Mesenchymal stem cell (in vitro differentiated cells and primary cell): ENCODE measurements at regions not wholly inside any gene's neighbourhood (a gene's known extent, or its start where the extent isn't known, plus 50 kb on each side); places are given as distances from the start of the nearest gene placed in this dataset.

ENCODE experiments used
- DNase-seq: peaks from one replicate; pipeline ENCODE4 v3.0.0-alpha.2; 2013
- H2AFZ ChIP-seq: one replicate; pipeline ENCODE4 v1.6.1; 2013; ENCODE audit warnings: low read depth, mild to moderate bottlenecking, control low read depth, inconsistent platforms, low read length, moderate library complexity
- H2AK5ac ChIP-seq: 2 replicates; pipeline ENCODE4 v1.6.1; 2013; ENCODE audit warnings: low read length, moderate library complexity, mild to moderate bottlenecking, inconsistent platforms; ENCODE audit not compliant: severe bottlenecking
- H2BK120ac ChIP-seq: one replicate; pipeline ENCODE4 v1.6.1; 2013; ENCODE audit warnings: low read depth, mild to moderate bottlenecking, inconsistent platforms, low read length, moderate library complexity
- H2BK12ac ChIP-seq, 2 experiments: one replicate each; pipeline ENCODE4 v1.6.1; 2013; ENCODE audit warnings: inconsistent platforms in 2 of 2, low read length in 2 of 2, mild to moderate bottlenecking in 2 of 2, moderate library complexity in 2 of 2, control low read depth in 1 of 2
- H2BK15ac ChIP-seq: one replicate; pipeline ENCODE4 v1.6.1; 2013; ENCODE audit warnings: mild to moderate bottlenecking, low read depth, inconsistent platforms; ENCODE audit not compliant: poor library complexity, severe bottlenecking
- H2BK5ac ChIP-seq: 2 replicates; pipeline ENCODE4 v1.6.1; 2013; ENCODE audit warnings: low read depth, mild to moderate bottlenecking, low read length, control low read depth, inconsistent platforms; ENCODE audit not compliant: poor library complexity, severe bottlenecking
- H3K14ac ChIP-seq, 2 experiments: one replicate each; pipeline ENCODE4 v1.6.1; 2013; ENCODE audit warnings: inconsistent platforms in 2 of 2, low read length in 2 of 2, control low read depth in 1 of 2, mild to moderate bottlenecking in 1 of 2, moderate library complexity in 1 of 2
- H3K18ac ChIP-seq, 2 experiments: one replicate each; pipeline ENCODE4 v1.6.1; 2013; ENCODE audit warnings: inconsistent platforms in 2 of 2, low read length in 2 of 2, control low read depth in 1 of 2, low read depth in 1 of 2, mild to moderate bottlenecking in 1 of 2
- H3K23ac ChIP-seq, 2 experiments: one replicate each; pipeline ENCODE4 v1.6.1; 2013; ENCODE audit warnings: inconsistent platforms in 2 of 2, low read length in 2 of 2, mild to moderate bottlenecking in 2 of 2, moderate library complexity in 2 of 2, control low read depth in 1 of 2
- H3K27ac ChIP-seq: 2 replicates; pipeline ENCODE4 v1.5.1; 2013; ENCODE audit warnings: mild to moderate bottlenecking, moderate library complexity, low read length, control low read depth, inconsistent platforms; ENCODE audit not compliant: poor library complexity, severe bottlenecking
- H3K27me3 ChIP-seq, 2 experiments: 2 replicates each; pipeline versions ENCODE4 v1.6.1 to v1.7.0; 2013; ENCODE audit warnings: low read length in 2 of 2, mild to moderate bottlenecking in 2 of 2, moderate library complexity in 2 of 2, control low read depth in 1 of 2, inconsistent platforms in 1 of 2; ENCODE audit not compliant: control insufficient read depth in 1 of 2, insufficient read depth in 1 of 2
- H3K36me3 ChIP-seq, 2 experiments: 2 replicates each; pipeline versions ENCODE4 v1.6.1 to v1.7.0; 2013; ENCODE audit warnings: low read length in 2 of 2, control low read depth in 1 of 2, inconsistent platforms in 1 of 2, low read depth in 1 of 2, mild to moderate bottlenecking in 1 of 2; ENCODE audit not compliant: insufficient read depth in 2 of 2, control insufficient read depth in 1 of 2
- H3K4ac ChIP-seq, 2 experiments: one replicate each; pipeline ENCODE4 v1.6.1; 2013; ENCODE audit warnings: inconsistent platforms in 2 of 2, low read length in 2 of 2, mild to moderate bottlenecking in 2 of 2, moderate library complexity in 2 of 2, control low read depth in 1 of 2, low read depth in 1 of 2
- H3K4me1 ChIP-seq: 2 replicates; pipeline ENCODE4 v1.6.1; 2013; ENCODE audit warnings: low read depth, low read length, control low read depth; ENCODE audit not compliant: control insufficient read depth, insufficient read depth
- H3K4me2 ChIP-seq: 2 replicates; pipeline ENCODE4 v1.6.1; 2013; ENCODE audit warnings: low read length, mild to moderate bottlenecking, inconsistent platforms; ENCODE audit not compliant: poor library complexity, severe bottlenecking
- H3K4me3 ChIP-seq, 2 experiments: 2 replicates each; pipeline versions ENCODE4 v1.5.1 to v1.7.0; 2013; ENCODE audit warnings: low read length in 2 of 2, mild to moderate bottlenecking in 2 of 2, control low read depth in 1 of 2, low read depth in 1 of 2; ENCODE audit not compliant: insufficient read depth in 1 of 2
- H3K79me1 ChIP-seq: replicated peaks from 2 replicates; pipeline ENCODE4 v1.6.1; 2013; ENCODE audit warnings: mild to moderate bottlenecking, control low read depth, low read length, inconsistent platforms; ENCODE audit not compliant: poor library complexity, severe bottlenecking
- H3K9ac ChIP-seq: 2 replicates; pipeline ENCODE4 v1.7.0; 2013; ENCODE audit warnings: mild to moderate bottlenecking, low read length, moderate library complexity
- H3K9me3 ChIP-seq: 2 replicates; pipeline ENCODE4 v1.7.0; 2013; ENCODE audit warnings: mild to moderate bottlenecking, low read length; ENCODE audit not compliant: control insufficient read depth
- H4K8ac ChIP-seq: one replicate; pipeline ENCODE4 v1.6.1; 2013; ENCODE audit warnings: inconsistent platforms, mild to moderate bottlenecking, low read length, moderate library complexity
- H4K91ac ChIP-seq: one replicate; pipeline ENCODE4 v1.6.1; 2013; ENCODE audit warnings: mild to moderate bottlenecking, low read length, inconsistent platforms
- WGBS: methylation state at CpG from one replicate; pipeline ENCODE4 v1.1.7; 2013; ENCODE audit warnings: mixed read lengths; 5-methylcytosine and 5-hydroxymethylcytosine counted together

- H3K36me3 ChIP-seq, result no peaks in the 10 kb centered on the region
- no peak overlapping the region for H2AK5ac ChIP-seq
- H3K4ac ChIP-seq, result no peak overlapping the region
Measured at GRCh38 chr13:69425235-69425634, 682.4 kb upstream of the ATXN8OS start.

GRCh38 chr13:69423844-69424243 is 683.8 kb upstream of the ATXN8OS start:
- whole genome bisulfite sequencing, result 85% methylated on average over 2 of the region's 2 CpGs

More at GRCh38 chr13:69425235-69425634, 682.4 kb upstream of the ATXN8OS start:
- H2BK5ac ChIP-seq, result no peak overlapping the region
- H3K14ac ChIP-seq, result no peak overlapping the region
- no peak overlapping the region for H3K27ac ChIP-seq
- no peak overlapping the region for H2AFZ ChIP-seq
- DNase-seq, result no peak
- no peaks in the 10 kb centered on the region for H3K79me1 ChIP-seq
- no peak overlapping the region for H3K9ac ChIP-seq
- H4K91ac ChIP-seq, result no peak overlapping the region
- H3K9me3 ChIP-seq, result peaks cover 49% of the 10 kb centered on the region
- no peak overlapping the region for H2BK15ac ChIP-seq
- H2BK120ac ChIP-seq, result no peak overlapping the region
- no peak overlapping the region for H3K23ac ChIP-seq
- no peak overlapping the region for H3K4me3 ChIP-seq
- no peaks in the 10 kb centered on the region for H3K4me1 ChIP-seq
- no peak overlapping the region for H2BK12ac ChIP-seq
- H4K8ac ChIP-seq, result no peak overlapping the region
- no peak overlapping the region for H3K18ac ChIP-seq
- H3K27me3 ChIP-seq, result no peaks in the 10 kb centered on the region
- no peak overlapping the region for H3K4me2 ChIP-seq

GRCh38 chr13:69418319-69418718 is 689.3 kb upstream of the ATXN8OS start:
- Histone ChIP-seq H2BK12ac (no peak overlapping the region), H3K27me3 (no peaks in the 10 kb centered on the region), H3K9me3 (peaks cover 15% of the 10 kb centered on the region), H2AK5ac (no peak overlapping the region), H3K9ac (no peak overlapping the region), H3K23ac (no peak overlapping the region), H2BK15ac (no peak overlapping the region), H2AFZ (no peak overlapping the region), H3K4me3 (no peak overlapping the region), H3K14ac (no peak overlapping the region), H4K91ac (no peak overlapping the region), H3K27ac (no peak overlapping the region), H3K18ac (no peak overlapping the region), H3K4ac (no peak overlapping the region), H3K36me3 (no peaks in the 10 kb centered on the region), H3K4me1 (no peaks in the 10 kb centered on the region), H4K8ac (no peak overlapping the region), H2BK120ac (no peak overlapping the region), H2BK5ac (no peak overlapping the region), H3K4me2 (no peak overlapping the region), H3K79me1 (no peaks in the 10 kb centered on the region)
- no peak for DNase-seq

More at GRCh38 chr13:69423844-69424243, 683.8 kb upstream of the ATXN8OS start:
- no peak overlapping the region for H3K27ac ChIP-seq
- no peaks in the 10 kb centered on the region for H3K36me3 ChIP-seq
- H4K91ac ChIP-seq, result no peak overlapping the region
- H2BK5ac ChIP-seq, result no peak overlapping the region
- no peak overlapping the region for H2AFZ ChIP-seq
- peaks cover 47% of the 10 kb centered on the region for H3K9me3 ChIP-seq
- H3K4me2 ChIP-seq, result no peak overlapping the region
- H2BK12ac ChIP-seq, result no peak overlapping the region
- H2AK5ac ChIP-seq, result no peak overlapping the region
- no peaks in the 10 kb centered on the region for H3K79me1 ChIP-seq
- H4K8ac ChIP-seq, result no peak overlapping the region
- no peak overlapping the region for H3K23ac ChIP-seq
- no peak overlapping the region for H3K4me3 ChIP-seq
- no peak for DNase-seq
- no peak overlapping the region for H3K18ac ChIP-seq
- no peak overlapping the region for H3K14ac ChIP-seq
- H3K9ac ChIP-seq, result no peak overlapping the region
- no peak overlapping the region for H3K4ac ChIP-seq
- H2BK120ac ChIP-seq, result no peak overlapping the region
- H3K27me3 ChIP-seq, result no peaks in the 10 kb centered on the region
- no peaks in the 10 kb centered on the region for H3K4me1 ChIP-seq
- no peak overlapping the region for H2BK15ac ChIP-seq

- Histone ChIP-seq H3K14ac (no peak overlapping the region), H3K9me3 (no peaks in the 10 kb centered on the region)
Measured at GRCh38 chr13:69410761-69411160, 696.9 kb upstream of the ATXN8OS start.

More at GRCh38 chr13:69410761-69411160, 696.9 kb upstream of the ATXN8OS start:
- Histone ChIP-seq H2BK120ac (no peak overlapping the region), H3K79me1 (no peaks in the 10 kb centered on the region), H2BK5ac (no peak overlapping the region), H3K18ac (no peak overlapping the region), H2AK5ac (no peak overlapping the region), H3K9ac (no peak overlapping the region), H3K27ac (no peak overlapping the region), H2BK12ac (no peak overlapping the region), H4K91ac (no peak overlapping the region), H2AFZ (no peak overlapping the region), H3K36me3 (no peaks in the 10 kb centered on the region), H3K4me3 (no peak overlapping the region), H3K4ac (no peak overlapping the region), H3K27me3 (no peaks in the 10 kb centered on the region), H3K4me1 (no peaks in the 10 kb centered on the region), H3K23ac (no peak overlapping the region), H3K4me2 (no peak overlapping the region), H4K8ac (no peak overlapping the region), H2BK15ac (no peak overlapping the region)
- 91% methylated on average over 1 of the region's 1 CpG for WGBS
- DNase-seq, result no peak
